Effector CD8-positive, alpha-beta T cell (primary cell): ENCODE measurements at regions not wholly inside any gene's neighbourhood (a gene's known extent, or its start where the extent isn't known, plus 50 kb on each side); places are given as distances from the start of the nearest gene placed in this dataset.

Source experiments
- DNase-seq: peaks from one replicate; lab custom pipeline; 2025; lab: John Stamatoyannopoulos, UW

GRCh38 chr10:10362800-10363199, 654.9 kb upstream of the CELF2 start:
- no peak for DNase-seq

DNA sequence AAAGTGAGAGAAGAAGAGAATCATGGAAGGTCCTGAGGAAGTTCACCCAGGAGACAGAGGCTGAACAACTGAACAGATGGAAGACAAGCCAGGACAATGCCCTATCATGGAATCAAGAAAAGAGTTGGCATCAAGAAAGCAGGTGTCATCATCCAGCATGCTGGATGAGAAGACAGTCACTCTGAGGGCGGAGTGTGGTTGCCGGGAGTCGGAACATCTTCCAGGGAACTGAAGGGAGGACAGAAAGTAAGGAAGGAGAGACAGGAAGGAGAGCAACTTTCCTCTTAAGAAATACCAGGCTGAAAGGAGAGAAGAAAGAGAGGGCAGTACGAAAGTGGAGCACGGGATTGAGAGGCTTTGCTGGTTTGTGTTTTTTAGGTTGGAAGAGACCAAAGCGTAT, 654.5 kb upstream of the CELF2 start:
- no peak for DNase-seq

DNA sequence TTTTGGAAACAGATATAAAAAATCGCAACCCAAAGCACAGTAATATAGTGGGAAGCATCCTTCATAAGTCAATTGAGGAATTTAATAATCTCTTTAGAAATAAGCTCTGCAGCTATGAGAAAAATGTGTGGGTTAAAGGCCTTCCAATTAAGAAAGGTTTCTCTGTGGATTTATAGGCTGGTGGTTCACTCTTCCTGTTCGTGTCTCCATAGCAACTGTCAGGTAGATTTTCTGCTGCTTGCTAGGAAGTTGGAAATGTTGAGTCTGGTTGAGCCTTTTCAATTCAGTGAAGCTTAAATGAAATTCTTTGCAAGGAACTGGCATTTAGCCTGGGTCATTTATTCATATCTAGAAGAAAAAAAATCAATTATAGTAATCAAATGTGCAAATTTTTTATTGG, 652.8 kb upstream of the CELF2 start:
- no peak for DNase-seq

- DNase-seq = no peak
Observed at GRCh38 chr10:10365676-10366075, 652.0 kb upstream of the CELF2 start.

DNA sequence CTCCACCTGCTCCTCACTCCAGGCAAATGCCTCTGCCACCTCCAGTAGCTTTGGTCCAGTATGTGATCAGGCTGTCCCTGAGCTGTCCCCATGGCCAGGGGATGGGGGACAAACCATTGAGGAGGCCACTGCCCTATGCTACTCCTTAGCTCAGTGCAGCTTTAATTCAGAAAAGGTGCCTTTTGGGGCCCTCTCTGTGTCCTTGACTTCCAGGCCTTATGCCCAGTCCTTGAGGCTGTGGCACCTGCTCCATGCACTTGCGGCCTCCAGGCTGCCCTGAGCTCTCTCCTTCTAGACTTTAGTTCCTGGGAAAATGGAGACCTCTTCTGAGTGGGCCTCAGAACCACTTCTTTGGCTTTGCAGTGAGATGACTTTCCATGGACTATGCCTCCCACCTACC, 650.8 kb upstream of the CELF2 start:
- DNase-seq = no peak

- DNase-seq = no peak
Observed at GRCh38 chr10:10367264-10367663, 650.4 kb upstream of the CELF2 start.

- DNase-seq = no peak
Observed at GRCh38 chr10:10368951-10369576, 648.6 kb upstream of the CELF2 start.

- DNase-seq = no peak
Observed at GRCh38 chr10:10385831-10386230, 631.8 kb upstream of the CELF2 start.

DNA sequence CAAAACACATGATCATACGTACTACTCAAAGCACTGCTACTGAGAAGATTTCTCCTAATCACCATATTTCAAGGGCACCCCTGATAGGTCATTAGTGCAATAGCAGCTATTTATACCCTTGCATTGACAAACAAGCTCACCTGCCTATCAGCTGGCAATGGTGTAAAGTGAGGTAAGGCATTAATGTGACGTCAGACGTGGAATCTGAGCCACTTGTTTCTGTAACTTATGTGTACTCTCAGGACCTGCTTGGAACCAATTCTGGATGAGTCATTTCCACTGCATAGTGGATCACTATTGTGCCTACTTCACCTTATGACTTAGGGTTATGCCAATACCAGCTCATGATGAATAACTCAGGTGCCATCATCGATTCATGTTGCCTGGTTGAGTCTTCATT, 628.5 kb upstream of the CELF2 start:
- DNase-seq = no peak

DNA sequence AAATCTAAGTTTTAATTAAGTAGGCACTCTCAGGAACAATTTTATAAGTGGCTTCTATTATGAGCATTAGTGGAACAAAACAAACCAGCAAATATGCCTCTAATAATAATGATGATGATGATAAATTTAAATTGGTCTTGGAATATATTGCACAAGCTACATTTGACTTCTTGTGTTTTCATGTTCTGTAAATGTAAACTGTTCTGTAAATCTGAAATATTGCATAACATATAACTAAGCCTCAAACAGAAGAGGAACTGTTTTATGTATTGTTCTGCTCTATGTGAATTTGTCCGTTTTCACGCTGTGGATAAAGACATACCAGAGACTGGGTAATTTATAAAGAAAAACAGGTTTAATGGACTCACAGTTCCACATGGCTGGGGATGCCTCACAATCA, 625.2 kb upstream of the CELF2 start:
- DNase-seq = no peak

DNA sequence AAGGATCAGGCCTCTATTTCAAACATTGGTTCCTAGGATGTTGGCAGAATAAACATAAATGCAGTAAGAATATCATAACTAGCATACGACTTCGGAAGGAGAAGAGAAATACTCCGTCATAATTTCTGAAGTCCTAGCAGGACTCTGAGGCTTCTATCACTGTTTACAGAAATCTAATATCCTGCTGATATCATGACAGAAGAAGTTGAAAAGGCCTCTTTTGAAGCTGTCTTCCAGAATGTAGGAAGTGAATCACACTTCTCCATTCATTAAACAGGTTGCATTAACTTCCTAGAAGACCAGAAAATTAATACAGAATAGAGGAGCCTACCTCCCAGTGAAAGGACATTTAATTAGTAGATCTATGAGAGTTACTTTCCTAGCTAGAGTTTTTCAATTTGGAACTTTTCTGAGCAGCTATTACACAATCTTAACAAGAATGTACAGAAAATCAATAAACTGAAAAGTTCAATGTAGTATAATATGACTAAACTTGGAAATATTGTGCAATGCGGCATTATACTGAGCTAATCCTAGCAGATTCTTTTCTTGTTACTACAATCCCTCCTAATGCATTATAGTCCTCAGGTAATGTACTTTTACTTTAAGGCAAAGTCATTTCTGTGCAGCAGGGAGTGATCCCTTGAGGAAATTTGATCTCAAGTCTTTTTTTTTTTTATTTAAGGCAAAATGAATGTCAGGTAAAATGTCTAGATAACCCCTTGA, 622.6 kb upstream of the CELF2 start:
- no peak for DNase-seq

- no peak for DNase-seq
Observed at GRCh38 chr10:10396601-10397000, 621.1 kb upstream of the CELF2 start.

DNA sequence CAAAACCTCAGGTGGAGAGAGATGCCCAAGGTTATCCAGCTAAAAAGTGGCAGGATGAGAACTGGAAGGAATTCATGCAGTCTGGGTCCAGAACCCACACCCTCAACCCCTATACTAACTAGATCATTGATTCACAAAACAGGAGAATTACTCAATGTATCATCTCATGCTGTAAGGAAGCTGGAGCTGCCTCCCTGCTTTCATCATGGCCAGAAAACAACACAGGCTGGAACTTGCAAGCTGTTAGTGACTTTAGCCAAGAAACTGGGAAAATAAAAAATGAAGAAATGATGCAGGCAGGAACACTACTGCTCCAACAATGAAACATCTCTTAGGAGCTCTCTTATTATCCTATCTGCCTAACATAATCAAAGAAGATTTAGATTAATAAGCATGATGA, 619.8 kb upstream of the CELF2 start:
- no peak for DNase-seq

DNA sequence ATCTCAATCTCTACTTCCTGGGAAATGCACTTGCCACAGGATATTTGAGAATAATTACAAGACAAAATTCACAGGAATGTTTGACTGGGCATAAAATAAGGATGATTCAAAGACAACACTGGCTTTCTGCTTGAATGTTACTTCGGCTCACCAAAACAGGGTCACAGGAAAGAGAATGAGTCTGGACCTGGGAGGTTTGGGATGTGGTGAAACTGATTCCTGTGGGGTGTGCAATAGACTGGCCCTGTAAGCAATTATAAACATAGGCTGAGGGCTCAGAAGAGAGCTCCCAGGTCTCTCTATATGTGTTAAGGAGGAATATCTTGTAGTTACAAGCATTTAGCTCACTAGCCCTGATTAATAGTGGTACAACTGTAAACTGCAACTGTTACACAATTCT, 613.9 kb upstream of the CELF2 start:
- DNase-seq = no peak

GRCh38 chr10:10417671-10418070, 600.0 kb upstream of the CELF2 start:
- DNase-seq = no peak

- DNase-seq = no peak
Observed at GRCh38 chr10:10418387-10418786, 599.3 kb upstream of the CELF2 start.

DNA sequence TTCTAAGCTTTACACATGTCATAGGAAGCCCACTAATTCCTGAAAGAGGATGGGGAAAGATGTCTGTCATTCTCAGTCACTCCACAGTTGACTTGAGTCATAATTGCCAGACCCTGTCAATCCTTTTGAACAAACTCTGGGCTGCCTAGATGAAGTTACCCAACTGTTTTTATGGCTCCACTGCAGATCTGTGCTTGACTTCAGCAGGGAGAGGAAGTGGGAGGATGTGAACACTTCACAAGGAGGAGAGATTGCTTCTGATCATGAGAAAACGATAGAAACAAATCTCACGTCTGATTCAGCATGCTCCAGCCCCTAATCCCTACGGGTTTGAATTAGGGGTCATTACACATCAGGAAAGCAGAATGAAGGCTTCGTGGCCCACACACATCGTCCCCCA, 596.6 kb upstream of the CELF2 start:
- no peak for DNase-seq

DNA sequence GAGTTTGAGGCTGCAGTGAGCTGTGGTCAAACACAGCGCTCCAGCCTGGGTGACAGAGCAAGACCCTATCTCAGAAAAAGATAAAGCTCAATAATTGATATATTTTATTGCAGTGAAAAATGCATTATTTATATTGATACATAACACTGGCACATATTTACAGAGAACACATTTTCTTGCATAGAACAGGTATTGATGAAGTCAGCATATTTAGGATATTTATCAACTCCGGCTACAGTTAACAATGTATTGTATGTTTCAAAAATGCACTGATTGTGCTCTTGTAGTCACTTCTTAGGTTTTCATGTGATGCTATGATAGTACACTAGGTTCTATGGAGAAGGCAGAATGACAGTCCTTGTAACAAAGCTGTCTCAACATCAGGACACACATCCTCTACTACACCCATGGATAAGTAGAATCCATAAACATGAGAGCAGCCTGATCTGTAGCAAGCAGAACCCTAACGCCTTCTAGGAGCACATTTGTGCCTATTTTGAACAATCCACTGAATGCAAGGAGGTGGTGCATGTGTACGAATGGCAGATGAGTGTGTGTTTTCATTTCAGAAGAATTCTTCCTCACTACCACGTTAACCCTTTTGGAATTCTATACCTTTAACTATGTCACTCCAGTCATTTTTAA, 586.1 kb upstream of the CELF2 start:
- DNase-seq = no peak

DNA sequence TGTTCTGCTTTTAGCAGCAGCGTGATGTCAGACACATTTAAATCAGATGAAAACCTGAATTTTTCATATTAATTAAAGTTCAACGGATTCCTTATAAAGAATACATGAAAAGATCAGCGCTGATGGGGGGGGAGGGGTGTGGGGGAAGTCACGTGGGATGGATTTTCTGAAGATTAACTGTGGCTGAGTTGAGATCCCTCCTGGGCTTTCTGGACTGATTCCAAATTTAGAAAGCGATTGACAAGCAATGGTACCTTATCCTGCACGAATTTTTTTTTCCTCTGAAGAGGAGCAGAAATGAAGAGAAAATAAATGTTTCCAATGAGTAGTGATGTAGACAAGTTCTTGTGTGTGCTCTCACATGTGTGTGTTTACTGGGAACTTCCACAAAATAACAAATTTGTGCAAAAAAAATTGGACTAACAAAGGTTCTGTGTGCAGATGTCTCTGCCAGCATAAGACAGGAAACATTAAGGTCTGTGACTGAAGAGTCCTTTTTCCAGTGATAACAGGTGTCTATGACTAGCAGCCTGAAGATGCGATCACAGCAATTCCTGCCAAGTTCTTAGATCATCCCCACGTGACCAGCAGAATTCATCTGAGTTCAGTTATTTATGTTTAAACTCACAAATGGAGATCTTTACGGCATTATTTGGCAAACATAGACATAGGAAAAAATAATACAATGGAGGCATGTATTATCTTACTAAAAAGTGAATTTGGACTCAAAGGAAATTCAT, 585.2 kb upstream of the CELF2 start:
- DNase-seq = no peak

DNA sequence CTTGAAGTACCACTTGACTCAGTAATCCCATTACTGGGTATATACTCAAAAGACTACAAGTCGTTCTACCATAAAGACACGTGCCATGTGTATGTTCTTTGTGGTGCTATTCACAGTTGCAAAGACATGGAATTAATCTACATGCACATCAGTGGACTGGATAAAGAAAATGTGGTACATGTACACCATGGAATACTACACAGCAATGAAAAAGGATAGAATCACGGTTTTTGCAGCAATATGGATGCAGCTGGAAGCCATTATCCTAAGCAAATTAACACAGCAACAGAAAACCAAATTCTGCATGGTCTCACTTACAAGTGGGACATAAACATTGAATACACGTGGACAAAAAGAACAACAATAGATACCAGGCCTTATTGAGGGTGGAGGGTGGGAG, 583.4 kb upstream of the CELF2 start:
- DNase-seq = no peak

DNA sequence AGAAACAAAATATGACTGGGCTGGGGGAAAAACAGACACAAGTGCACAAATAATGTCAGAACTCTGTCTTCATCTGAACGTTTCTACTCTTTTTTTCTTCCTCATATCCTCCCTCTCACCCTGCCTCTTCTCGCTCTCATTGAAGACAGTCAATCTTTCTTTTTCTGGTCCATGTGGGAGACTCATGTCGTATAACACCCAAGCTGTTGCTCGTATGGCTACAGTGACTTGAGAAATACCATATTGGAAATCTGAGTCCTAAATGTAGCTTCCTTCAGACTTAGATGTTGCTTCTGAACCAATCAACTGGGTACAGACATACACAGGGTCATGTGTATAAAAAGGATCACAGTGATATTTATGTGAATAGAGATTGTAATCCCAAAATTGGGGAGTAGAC, 579.8 kb upstream of the CELF2 start:
- DNase-seq = no peak

GRCh38 chr10:10438335-10439100, 579.2 kb upstream of the CELF2 start:
- no peak for DNase-seq
